GM12878 (cell line): ENCODE measurements at regions not wholly inside any gene's neighbourhood (a gene's known extent, or its start where the extent isn't known, plus 50 kb on each side); places are given as distances from the start of the nearest gene placed in this dataset.

Source experiments
- ATAC-seq: fragments of 200-7000 bp; cut with Tn5 transposase; 3 replicates; pipeline ENCODE4 v1.9.1; 2020; ENCODE audit warnings: mild to moderate bottlenecking, moderate library complexity
- BruUV-seq: library from RNA; stranded (reverse); fragments of 400-500 nt; replicated peaks from 2 replicates; lab custom pipeline; 2021; lab: Mats Ljungman, UMichigan
- CTCF ChIA-PET: fragments of 300-600 bp; sonication (Branson Sonifier 250); formaldehyde crosslinking; extraction: SDS; loops from one replicate; lab custom pipeline; 2021; ENCODE audit warnings: inconsistent platforms; lab: Yijun Ruan, JAX
- POLR2A ChIA-PET: fragments of 350-600 bp; formaldehyde crosslinking; extraction: SDS; loops from one replicate; lab custom pipeline; 2021; ENCODE audit warnings: inconsistent platforms; lab: Charles Lee
- RAD21 ChIA-PET: fragments of 300-600 bp; sonication (Branson Sonifier 250); formaldehyde crosslinking; loops from one replicate; lab custom pipeline; 2023; ENCODE audit warnings: antibody characterized with exemption; ENCODE audit not compliant: unreplicated experiment; lab: Charles Lee
- SMC1A ChIA-PET: fragments of 300-600 bp; sonication (Branson Sonifier 250); formaldehyde crosslinking; loops from one replicate; lab custom pipeline; 2023; ENCODE audit not compliant: unreplicated experiment, uncharacterized antibody; lab: Charles Lee
- DNase-seq: peaks from one replicate; pipeline ENCODE4 v3.0.0-alpha.2; 2011; ENCODE audit warnings: low read depth, low spot score
- FAIRE-seq: peaks from 3 replicates; lab custom pipeline; 2011; peaks lifted over from hg19 to GRCh38; lab: Jason Lieb, UNC
- H2AFZ ChIP-seq: 2 replicates; pipeline ENCODE4 v1.6.0; 2011; ENCODE audit warnings: low read depth, low read length, control low read depth; ENCODE audit not compliant: control insufficient read depth
- H3K27ac ChIP-seq: 2 replicates; pipeline ENCODE4 v1.5.1; 2011; ENCODE audit warnings: control low read depth; ENCODE audit not compliant: control insufficient read depth, insufficient read depth
- H3K27me3 ChIP-seq, 2 experiments: replicated peaks in 1 of 2; 2 replicates each; pipeline versions ENCODE4 v1.6.0 to v1.6.1; 2011; ENCODE audit warnings: low read length in 1 of 2; ENCODE audit not compliant: control insufficient read depth in 2 of 2, insufficient read depth in 2 of 2
- H3K36me3 ChIP-seq, 2 experiments: 2 replicates each; pipeline ENCODE4 v1.5.1; 2011; ENCODE audit warnings: low read length in 1 of 2; ENCODE audit not compliant: control insufficient read depth in 2 of 2, insufficient read depth in 2 of 2
- H3K4me1 ChIP-seq: 2 replicates; pipeline ENCODE4 v1.6.1; 2011; ENCODE audit warnings: mild to moderate bottlenecking, low read length, moderate library complexity, mixed read lengths; ENCODE audit not compliant: control insufficient read depth, insufficient read depth
- H3K4me2 ChIP-seq: 2 replicates; pipeline ENCODE4 v1.6.0; 2011; ENCODE audit warnings: control low read depth; ENCODE audit not compliant: control insufficient read depth, insufficient read depth
- H3K4me3 ChIP-seq: fragments of 200-600 bp; sonication (generic); 2 replicates; pipeline ENCODE4 v1.5.1; 2016
- H3K79me2 ChIP-seq: 2 replicates; pipeline ENCODE4 v1.6.0; 2011; ENCODE audit warnings: low read length; ENCODE audit not compliant: control insufficient read depth, insufficient read depth
- H3K9ac ChIP-seq: 2 replicates; pipeline ENCODE4 v1.8.0; 2011; ENCODE audit warnings: low read length, control low read depth, mixed read lengths; ENCODE audit not compliant: control insufficient read depth, insufficient read depth
- H3K9me3 ChIP-seq: replicated peaks from 3 replicates; pipeline ENCODE4 v1.5.1; 2011; ENCODE audit warnings: mild to moderate bottlenecking, low read length; ENCODE audit not compliant: control insufficient read depth, insufficient read depth
- H4K20me1 ChIP-seq: 2 replicates; pipeline ENCODE4 v1.6.0; 2011; ENCODE audit not compliant: control insufficient read depth, insufficient read depth
- CBX5 ChIP-seq: sonication (generic); IDR thresholded peaks from 2 replicates; pipeline ENCODE4 v1.6.1; 2016; ENCODE audit warnings: low read depth, moderate library complexity, mild to moderate bottlenecking, inconsistent platforms
- ESRRA ChIP-seq: IDR thresholded peaks from 2 replicates; pipeline ENCODE4 v1.6.1; 2012; ENCODE audit warnings: mild to moderate bottlenecking, low read length, improper control_type of control experiment
- FOXK2 ChIP-seq: fragments of 450-650 bp; IDR thresholded peaks from 2 replicates; pipeline ENCODE4 v1.6.1; 2017; ENCODE audit warnings: mild to moderate bottlenecking, moderate library complexity
- NFIC ChIP-seq: IDR thresholded peaks from 2 replicates; pipeline ENCODE4 v1.6.1; 2012; ENCODE audit warnings: low read depth, mild to moderate bottlenecking, inconsistent platforms, low read length, moderate library complexity
- NRF1 ChIP-seq: conservative IDR thresholded peaks from 2 replicates; pipeline ENCODE4 v1.6.1; 2011; ENCODE audit warnings: mild to moderate bottlenecking, low read depth, low read length, improper control_type of control experiment
- RFX5 ChIP-seq: IDR thresholded peaks from 2 replicates; pipeline ENCODE4 v1.6.1; 2011; ENCODE audit warnings: low read depth, low read length, improper control_type of control experiment
- SREBF1 ChIP-seq: IDR thresholded peaks from 2 replicates; pipeline ENCODE4 v1.6.1; 2012; ENCODE audit warnings: mild to moderate bottlenecking, low read length
- YY1 ChIP-seq: IDR thresholded peaks from 2 replicates; pipeline ENCODE4 v1.6.1; 2011; ENCODE audit warnings: low read depth, mild to moderate bottlenecking, low read length
- WGBS: methylation state at CpG from one replicate; pipeline ENCODE4 v1.1.6; 2016; ENCODE audit warnings: low lambda C conversion rate; ENCODE audit not compliant: insufficient replicate concordance, insufficient coverage; ENCODE audit errors: missing lambda C conversion rate; 5-methylcytosine and 5-hydroxymethylcytosine counted together
- in situ Hi-C: fragments of 300-500 bp; cut with MboI; formaldehyde crosslinking; loops from 9 replicates; pipeline ENCODE4 v1.14.3; 2018; ENCODE audit warnings: mixed read lengths
- intact Hi-C: fragments of 100-400 bp; cut with micrococcal nuclease; formaldehyde crosslinking; loops from one replicate; pipeline ENCODE4 v1.14.2; 2022; ENCODE audit not compliant: unreplicated experiment
- TF ChIP-seq, protein P1 (sequence below): fragments of 450-650 bp; formaldehyde crosslinking; IDR thresholded peaks from 2 replicates; pipeline ENCODE4 v1.4.0; 2020; ENCODE audit warnings: mild to moderate bottlenecking, moderate library complexity
- TF ChIP-seq, protein P2 (sequence below): fragments of 450-650 bp; formaldehyde crosslinking; IDR thresholded peaks from 2 replicates; pipeline ENCODE4 v1.5.0; 2022; ENCODE audit warnings: mild to moderate bottlenecking, missing genetic modification characterization

DNA sequence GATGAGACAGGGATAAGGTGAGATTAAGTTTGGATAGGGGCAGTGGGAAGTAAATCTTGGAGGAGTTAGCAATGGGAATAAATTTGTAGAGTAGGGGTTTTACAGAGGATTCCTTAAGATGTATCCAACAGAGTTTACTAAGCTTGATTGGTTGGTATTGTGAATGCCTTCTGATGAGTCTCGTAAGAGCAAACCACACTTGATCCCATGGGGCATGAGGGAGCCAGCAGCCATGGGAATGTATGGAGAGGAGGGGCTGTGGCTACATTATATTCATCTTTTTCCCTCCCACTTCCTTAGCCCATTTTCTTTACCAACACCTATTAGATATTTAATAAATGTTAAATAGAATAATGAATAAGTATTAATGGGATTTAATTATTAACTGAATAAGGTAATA is 126.6 kb upstream of the NDST3 start (continued):
- TF ChIP-seq, protein P1, sequence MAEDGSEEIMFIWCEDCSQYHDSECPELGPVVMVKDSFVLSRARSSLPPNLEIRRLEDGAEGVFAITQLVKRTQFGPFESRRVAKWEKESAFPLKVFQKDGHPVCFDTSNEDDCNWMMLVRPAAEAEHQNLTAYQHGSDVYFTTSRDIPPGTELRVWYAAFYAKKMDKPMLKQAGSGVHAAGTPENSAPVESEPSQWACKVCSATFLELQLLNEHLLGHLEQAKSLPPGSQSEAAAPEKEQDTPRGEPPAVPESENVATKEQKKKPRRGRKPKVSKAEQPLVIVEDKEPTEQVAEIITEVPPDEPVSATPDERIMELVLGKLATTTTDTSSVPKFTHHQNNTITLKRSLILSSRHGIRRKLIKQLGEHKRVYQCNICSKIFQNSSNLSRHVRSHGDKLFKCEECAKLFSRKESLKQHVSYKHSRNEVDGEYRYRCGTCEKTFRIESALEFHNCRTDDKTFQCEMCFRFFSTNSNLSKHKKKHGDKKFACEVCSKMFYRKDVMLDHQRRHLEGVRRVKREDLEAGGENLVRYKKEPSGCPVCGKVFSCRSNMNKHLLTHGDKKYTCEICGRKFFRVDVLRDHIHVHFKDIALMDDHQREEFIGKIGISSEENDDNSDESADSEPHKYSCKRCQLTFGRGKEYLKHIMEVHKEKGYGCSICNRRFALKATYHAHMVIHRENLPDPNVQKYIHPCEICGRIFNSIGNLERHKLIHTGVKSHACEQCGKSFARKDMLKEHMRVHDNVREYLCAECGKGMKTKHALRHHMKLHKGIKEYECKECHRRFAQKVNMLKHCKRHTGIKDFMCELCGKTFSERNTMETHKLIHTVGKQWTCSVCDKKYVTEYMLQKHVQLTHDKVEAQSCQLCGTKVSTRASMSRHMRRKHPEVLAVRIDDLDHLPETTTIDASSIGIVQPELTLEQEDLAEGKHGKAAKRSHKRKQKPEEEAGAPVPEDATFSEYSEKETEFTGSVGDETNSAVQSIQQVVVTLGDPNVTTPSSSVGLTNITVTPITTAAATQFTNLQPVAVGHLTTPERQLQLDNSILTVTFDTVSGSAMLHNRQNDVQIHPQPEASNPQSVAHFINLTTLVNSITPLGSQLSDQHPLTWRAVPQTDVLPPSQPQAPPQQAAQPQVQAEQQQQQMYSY (CRISPR knock-in tag) = no peak
- TF ChIP-seq FOXK2 (no peak), SREBF1 (no peak)

DNA sequence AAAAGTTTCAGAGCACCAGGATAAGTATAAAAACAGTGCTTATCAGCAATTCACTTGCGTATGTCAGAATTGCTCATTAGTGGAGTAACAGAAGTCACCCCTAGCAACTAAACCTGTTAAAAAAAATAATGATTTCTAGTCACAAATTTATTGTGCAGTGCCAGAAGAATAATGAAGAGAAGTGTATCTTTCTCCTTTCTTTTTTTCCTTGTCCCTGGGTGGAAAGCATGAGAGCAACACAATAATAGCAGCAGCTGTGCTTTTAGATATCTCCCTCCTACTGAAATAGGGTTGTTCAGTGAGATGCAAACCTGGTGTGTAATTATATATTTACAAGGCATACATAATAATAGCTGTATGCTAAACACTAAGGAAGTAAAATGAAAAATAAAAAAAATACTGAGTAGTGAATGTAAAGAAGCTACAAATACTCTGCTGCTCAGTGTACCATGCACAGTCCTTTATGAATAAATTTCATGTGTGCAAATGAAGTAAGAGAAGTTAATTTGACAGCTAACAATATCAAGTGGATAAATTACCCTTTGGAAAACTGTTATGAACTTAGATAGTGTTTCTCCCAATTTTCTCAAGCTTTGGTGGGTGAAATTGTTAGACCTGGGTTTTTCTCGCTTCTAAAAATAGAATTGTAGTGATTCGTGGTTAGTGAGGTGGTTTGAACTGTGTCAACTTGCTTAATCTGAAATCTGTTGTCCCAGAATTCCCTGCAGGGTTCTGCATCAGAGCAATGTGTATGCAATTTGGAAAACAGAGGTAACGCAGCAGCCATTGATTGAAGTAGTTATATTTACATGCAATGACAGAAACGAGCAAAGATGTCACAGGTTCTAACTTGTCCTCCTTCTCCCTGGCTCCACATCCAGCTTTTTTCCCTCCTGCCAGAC is 125.7 kb upstream of the NDST3 start:
- Histone ChIP-seq H3K27ac (no peak overlapping the region), H2AFZ (no peak overlapping the region), H3K4me1 (no peaks in the 10 kb centered on the region), H3K4me2 (no peak overlapping the region), H3K9me3 (no peaks in the 10 kb centered on the region), H3K27me3 (no peaks in the 10 kb centered on the region), H3K4me3 (no peak overlapping the region), H3K79me2 (no peaks in the 10 kb centered on the region), H3K9ac (no peak overlapping the region), H4K20me1 (no peaks in the 10 kb centered on the region), H3K36me3 (no peaks in the 10 kb centered on the region)
- no TSS peak for BruUV-seq
- ChIA-PET RAD21 (no interaction called here), SMC1A (no interaction called here), POLR2A (no interaction called here), CTCF (no interaction called here)
- intact Hi-C loops = no loop called here
- TF ChIP-seq CBX5 (no peak), RFX5 (no peak), YY1 (no peak), ESRRA (no peak), NFIC (no peak), NRF1 (no peak)
- TF ChIP-seq, protein P2, sequence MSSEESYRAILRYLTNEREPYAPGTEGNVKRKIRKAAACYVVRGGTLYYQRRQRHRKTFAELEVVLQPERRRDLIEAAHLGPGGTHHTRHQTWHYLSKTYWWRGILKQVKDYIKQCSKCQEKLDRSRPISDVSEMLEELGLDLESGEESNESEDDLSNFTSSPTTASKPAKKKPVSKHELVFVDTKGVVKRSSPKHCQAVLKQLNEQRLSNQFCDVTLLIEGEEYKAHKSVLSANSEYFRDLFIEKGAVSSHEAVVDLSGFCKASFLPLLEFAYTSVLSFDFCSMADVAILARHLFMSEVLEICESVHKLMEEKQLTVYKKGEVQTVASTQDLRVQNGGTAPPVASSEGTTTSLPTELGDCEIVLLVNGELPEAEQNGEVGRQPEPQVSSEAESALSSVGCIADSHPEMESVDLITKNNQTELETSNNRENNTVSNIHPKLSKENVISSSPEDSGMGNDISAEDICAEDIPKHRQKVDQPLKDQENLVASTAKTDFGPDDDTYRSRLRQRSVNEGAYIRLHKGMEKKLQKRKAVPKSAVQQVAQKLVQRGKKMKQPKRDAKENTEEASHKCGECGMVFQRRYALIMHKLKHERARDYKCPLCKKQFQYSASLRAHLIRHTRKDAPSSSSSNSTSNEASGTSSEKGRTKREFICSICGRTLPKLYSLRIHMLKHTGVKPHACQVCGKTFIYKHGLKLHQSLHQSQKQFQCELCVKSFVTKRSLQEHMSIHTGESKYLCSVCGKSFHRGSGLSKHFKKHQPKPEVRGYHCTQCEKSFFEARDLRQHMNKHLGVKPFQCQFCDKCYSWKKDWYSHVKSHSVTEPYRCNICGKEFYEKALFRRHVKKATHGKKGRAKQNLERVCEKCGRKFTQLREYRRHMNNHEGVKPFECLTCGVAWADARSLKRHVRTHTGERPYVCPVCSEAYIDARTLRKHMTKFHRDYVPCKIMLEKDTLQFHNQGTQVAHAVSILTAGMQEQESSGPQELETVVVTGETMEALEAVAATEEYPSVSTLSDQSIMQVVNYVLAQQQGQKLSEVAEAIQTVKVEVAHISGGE (CRISPR knock-in tag) = no peak
- FAIRE-seq (no peak), ATAC-seq (no peak), DNase-seq (no peak)
- 10% methylated on average over 5 of the region's 5 CpGs for WGBS
- in situ Hi-C loops = no loop called here
